Upper lobe of left lung (tissue), 4 donors: ENCODE measurements at regions not wholly inside any gene's neighbourhood (a gene's known extent, or its start where the extent isn't known, plus 50 kb on each side); places are given as distances from the start of the nearest gene placed in this dataset.

Source experiments
- POLR2A ChIP-seq, 4 donors: fragments of 450-650 bp; IDR thresholded peaks; one replicate each; pipeline ENCODE4 v1.5.1; 2016 to 2017; ENCODE audit warnings: antibody characterized with exemption in 4 of 4, mild to moderate bottlenecking in 2 of 4
- POLR2AphosphoS5 ChIP-seq, 2 donors: sonication (generic); formaldehyde crosslinking; IDR thresholded peaks; one replicate each; pipeline ENCODE4 v1.5.1; 2017; ENCODE audit warnings: antibody characterized with exemption in 2 of 2
- TF ChIP-seq, protein P1 (sequence below), 6 experiments: fragments of 450-650 bp in 4 of 6; fragments of 200-600 bp in 2 of 6; sonication (generic) in 2 of 6; IDR thresholded peaks; one replicate each; pipeline ENCODE4 v1.5.1; 2016 to 2019; ENCODE audit warnings: antibody characterized with exemption in 6 of 6

DNA sequence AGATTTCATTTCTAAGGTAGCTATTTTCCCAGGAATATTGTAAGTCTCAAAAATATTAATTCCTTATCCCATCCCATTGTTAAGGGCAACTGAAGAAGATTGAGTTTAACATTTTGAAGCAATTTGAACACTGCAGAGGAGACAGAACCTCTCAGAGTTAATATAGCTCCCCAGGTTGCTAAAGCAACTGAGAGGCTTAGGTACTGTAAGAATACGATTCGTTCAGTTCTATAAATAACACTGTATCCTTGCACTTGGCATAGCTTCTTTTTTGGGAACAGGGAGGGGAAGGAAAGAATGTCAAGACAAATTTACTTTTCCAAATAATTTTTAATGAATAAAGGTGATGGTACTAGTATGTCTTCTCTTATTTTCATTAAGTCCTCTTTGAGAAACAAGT lies 658.4 kb upstream of the CELF2 start:
- TF ChIP-seq, protein P1, sequence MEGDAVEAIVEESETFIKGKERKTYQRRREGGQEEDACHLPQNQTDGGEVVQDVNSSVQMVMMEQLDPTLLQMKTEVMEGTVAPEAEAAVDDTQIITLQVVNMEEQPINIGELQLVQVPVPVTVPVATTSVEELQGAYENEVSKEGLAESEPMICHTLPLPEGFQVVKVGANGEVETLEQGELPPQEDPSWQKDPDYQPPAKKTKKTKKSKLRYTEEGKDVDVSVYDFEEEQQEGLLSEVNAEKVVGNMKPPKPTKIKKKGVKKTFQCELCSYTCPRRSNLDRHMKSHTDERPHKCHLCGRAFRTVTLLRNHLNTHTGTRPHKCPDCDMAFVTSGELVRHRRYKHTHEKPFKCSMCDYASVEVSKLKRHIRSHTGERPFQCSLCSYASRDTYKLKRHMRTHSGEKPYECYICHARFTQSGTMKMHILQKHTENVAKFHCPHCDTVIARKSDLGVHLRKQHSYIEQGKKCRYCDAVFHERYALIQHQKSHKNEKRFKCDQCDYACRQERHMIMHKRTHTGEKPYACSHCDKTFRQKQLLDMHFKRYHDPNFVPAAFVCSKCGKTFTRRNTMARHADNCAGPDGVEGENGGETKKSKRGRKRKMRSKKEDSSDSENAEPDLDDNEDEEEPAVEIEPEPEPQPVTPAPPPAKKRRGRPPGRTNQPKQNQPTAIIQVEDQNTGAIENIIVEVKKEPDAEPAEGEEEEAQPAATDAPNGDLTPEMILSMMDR (IDR thresholded peaks at IDR 0.05): no peak
- TF ChIP-seq POLR2AphosphoS5 (IDR thresholded peaks at IDR 0.05) (no peak), POLR2A (IDR thresholded peaks at IDR 0.05) (no peak)
